ENCODE measurements at regions not wholly inside any gene's neighbourhood (a gene's known extent, or its start where the extent isn't known, plus 50 kb on each side); places are given as distances from the start of the nearest gene placed in this dataset.

- TF ChIP-seq CTCF (IDR thresholded peaks at IDR 0.05) (no peak), POLR2A (IDR thresholded peaks at IDR 0.05) (no peak)
Observed at GRCh38 chr2:103798291-103798690, 1036.5 kb downstream of the TMEM182 start.

All from lower leg skin (tissue), 3 donors.